WTC11 (cell line): ENCODE measurements at regions not wholly inside any gene's neighbourhood (a gene's known extent, or its start where the extent isn't known, plus 50 kb on each side); places are given as distances from the start of the nearest gene placed in this dataset.

Experiments
- ATAC-seq: fragments of 200-7000 bp; cut with Tn5 transposase; 2 replicates; pipeline ENCODE4 v1.10.0; 2021; ENCODE audit warnings: mild to moderate bottlenecking, moderate library complexity
- CTCF ChIA-PET: fragments of 300-600 bp; sonication (Branson Sonifier 250); formaldehyde crosslinking; loops from one replicate; lab custom pipeline; 2021; ENCODE audit warnings: antibody characterized with exemption; lab: Charles Lee
- POLR2A ChIA-PET: fragments of 350-600 bp; sonication (Branson Sonifier 250); formaldehyde crosslinking; loops from one replicate; lab custom pipeline; 2021; ENCODE audit warnings: antibody characterized with exemption; lab: Charles Lee
- DNase-seq: peaks from one replicate; pipeline ENCODE4 v3.0.0; 2021; ENCODE audit warnings: low spot score
- H3K27ac Mint-ChIP-seq: 2 replicates; pipeline ENCODE4 v1.8.0; 2021; ENCODE audit warnings: mixed read lengths
- H3K27me3 Mint-ChIP-seq: 2 replicates; pipeline ENCODE4 v1.8.0; 2021; ENCODE audit warnings: low read depth, mild to moderate bottlenecking, moderate library complexity, mixed read lengths
- H3K36me3 Mint-ChIP-seq: 2 replicates; pipeline ENCODE4 v1.8.0; 2021; ENCODE audit warnings: mixed read lengths
- H3K4me1 Mint-ChIP-seq: 2 replicates; pipeline ENCODE4 v1.8.0; 2022; ENCODE audit warnings: mixed read lengths
- H3K4me3 Mint-ChIP-seq: 2 replicates; pipeline ENCODE4 v1.8.0; 2021; ENCODE audit warnings: mild to moderate bottlenecking, moderate library complexity, mixed read lengths
- H3K9me3 Mint-ChIP-seq: 2 replicates; pipeline ENCODE4 v1.8.0; 2021; ENCODE audit warnings: mixed read lengths
- CREB1 ChIP-seq: sonication (generic); formaldehyde crosslinking; IDR thresholded peaks from 2 replicates; pipeline ENCODE4 v1.8.0; 2023; ENCODE audit warnings: mild to moderate bottlenecking, missing genetic modification reagents
- MYBL2 ChIP-seq: sonication (generic); formaldehyde crosslinking; IDR thresholded peaks from 2 replicates; pipeline ENCODE4 v1.8.1; 2023; ENCODE audit warnings: mild to moderate bottlenecking, moderate library complexity, missing genetic modification reagents
- ZNF121 ChIP-seq: sonication (generic); formaldehyde crosslinking; IDR thresholded peaks from 2 replicates; pipeline ENCODE4 v1.8.0; 2023; ENCODE audit warnings: missing genetic modification reagents
- ZNF671 ChIP-seq: fragments of 250-450 bp; sonication (Bioruptor Pico); IDR thresholded peaks from 2 replicates; pipeline ENCODE4 v1.8.0; 2021; ENCODE audit warnings: mild to moderate bottlenecking
- TF ChIP-seq, protein P1 (sequence below): sonication (generic); formaldehyde crosslinking; IDR thresholded peaks from 2 replicates; pipeline ENCODE4 v1.8.1; 2022; ENCODE audit warnings: low read depth, mild to moderate bottlenecking, moderate library complexity, missing genetic modification reagents, borderline replicate concordance
- TF ChIP-seq, protein P2 (sequence below): sonication (generic); formaldehyde crosslinking; IDR thresholded peaks from 2 replicates; pipeline ENCODE4 v1.8.0; 2022; ENCODE audit warnings: missing genetic modification reagents
- TF ChIP-seq, protein P3 (sequence below): sonication (generic); formaldehyde crosslinking; IDR thresholded peaks from 2 replicates; pipeline ENCODE4 v1.8.0; 2023; ENCODE audit warnings: mild to moderate bottlenecking, missing genetic modification reagents
- TF ChIP-seq, protein P4 (sequence below): sonication (generic); formaldehyde crosslinking; IDR thresholded peaks from 2 replicates; pipeline ENCODE4 v1.8.1; 2023; ENCODE audit warnings: mild to moderate bottlenecking, missing genetic modification reagents

DNA sequence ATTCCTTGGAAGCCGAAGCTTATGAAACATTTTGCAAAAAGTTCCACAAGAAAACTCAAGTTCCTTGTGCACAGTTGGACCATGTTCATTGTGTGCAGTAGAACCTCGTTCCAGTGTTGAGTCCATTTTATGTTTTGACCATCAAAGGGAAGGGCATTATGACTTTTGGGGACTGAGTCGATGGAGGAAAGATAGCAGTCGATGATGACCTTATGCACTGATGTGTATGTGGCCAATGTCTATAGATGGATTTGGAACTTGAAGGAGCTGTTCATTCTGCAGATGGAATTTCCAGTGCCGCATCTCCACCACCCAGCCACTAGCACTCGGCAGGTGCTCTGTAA is 71.5 kb upstream of the IGLL5 start:
- CTCF ChIA-PET: interaction anchor here (1.0 to 2.5 kb wide), 7 partner anchors 14 to 138 kb away, joined by 3 to 15 read pairs (median 3); no protein-coding TSS in a partner anchor
- POLR2A ChIA-PET: no interaction called here
- Mint-ChIP-seq H3K4me3 (no peak overlapping the region), H3K9me3 (no peaks in the 10 kb centered on the region), H3K27me3 (peaks cover 95% of the 10 kb centered on the region), H3K4me1 (no peaks in the 10 kb centered on the region), H3K27ac (no peak overlapping the region), H3K36me3 (no peaks in the 10 kb centered on the region)
- ATAC-seq (no peak), DNase-seq (no peak)
- TF ChIP-seq, protein P1, sequence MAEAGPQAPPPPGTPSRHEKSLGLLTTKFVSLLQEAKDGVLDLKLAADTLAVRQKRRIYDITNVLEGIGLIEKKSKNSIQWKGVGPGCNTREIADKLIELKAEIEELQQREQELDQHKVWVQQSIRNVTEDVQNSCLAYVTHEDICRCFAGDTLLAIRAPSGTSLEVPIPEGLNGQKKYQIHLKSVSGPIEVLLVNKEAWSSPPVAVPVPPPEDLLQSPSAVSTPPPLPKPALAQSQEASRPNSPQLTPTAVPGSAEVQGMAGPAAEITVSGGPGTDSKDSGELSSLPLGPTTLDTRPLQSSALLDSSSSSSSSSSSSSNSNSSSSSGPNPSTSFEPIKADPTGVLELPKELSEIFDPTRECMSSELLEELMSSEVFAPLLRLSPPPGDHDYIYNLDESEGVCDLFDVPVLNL (CRISPR knock-in tag): no peak
- TF ChIP-seq, protein P2, sequence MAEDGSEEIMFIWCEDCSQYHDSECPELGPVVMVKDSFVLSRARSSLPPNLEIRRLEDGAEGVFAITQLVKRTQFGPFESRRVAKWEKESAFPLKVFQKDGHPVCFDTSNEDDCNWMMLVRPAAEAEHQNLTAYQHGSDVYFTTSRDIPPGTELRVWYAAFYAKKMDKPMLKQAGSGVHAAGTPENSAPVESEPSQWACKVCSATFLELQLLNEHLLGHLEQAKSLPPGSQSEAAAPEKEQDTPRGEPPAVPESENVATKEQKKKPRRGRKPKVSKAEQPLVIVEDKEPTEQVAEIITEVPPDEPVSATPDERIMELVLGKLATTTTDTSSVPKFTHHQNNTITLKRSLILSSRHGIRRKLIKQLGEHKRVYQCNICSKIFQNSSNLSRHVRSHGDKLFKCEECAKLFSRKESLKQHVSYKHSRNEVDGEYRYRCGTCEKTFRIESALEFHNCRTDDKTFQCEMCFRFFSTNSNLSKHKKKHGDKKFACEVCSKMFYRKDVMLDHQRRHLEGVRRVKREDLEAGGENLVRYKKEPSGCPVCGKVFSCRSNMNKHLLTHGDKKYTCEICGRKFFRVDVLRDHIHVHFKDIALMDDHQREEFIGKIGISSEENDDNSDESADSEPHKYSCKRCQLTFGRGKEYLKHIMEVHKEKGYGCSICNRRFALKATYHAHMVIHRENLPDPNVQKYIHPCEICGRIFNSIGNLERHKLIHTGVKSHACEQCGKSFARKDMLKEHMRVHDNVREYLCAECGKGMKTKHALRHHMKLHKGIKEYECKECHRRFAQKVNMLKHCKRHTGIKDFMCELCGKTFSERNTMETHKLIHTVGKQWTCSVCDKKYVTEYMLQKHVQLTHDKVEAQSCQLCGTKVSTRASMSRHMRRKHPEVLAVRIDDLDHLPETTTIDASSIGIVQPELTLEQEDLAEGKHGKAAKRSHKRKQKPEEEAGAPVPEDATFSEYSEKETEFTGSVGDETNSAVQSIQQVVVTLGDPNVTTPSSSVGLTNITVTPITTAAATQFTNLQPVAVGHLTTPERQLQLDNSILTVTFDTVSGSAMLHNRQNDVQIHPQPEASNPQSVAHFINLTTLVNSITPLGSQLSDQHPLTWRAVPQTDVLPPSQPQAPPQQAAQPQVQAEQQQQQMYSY (CRISPR knock-in tag): no peak
- TF ChIP-seq, protein P3, sequence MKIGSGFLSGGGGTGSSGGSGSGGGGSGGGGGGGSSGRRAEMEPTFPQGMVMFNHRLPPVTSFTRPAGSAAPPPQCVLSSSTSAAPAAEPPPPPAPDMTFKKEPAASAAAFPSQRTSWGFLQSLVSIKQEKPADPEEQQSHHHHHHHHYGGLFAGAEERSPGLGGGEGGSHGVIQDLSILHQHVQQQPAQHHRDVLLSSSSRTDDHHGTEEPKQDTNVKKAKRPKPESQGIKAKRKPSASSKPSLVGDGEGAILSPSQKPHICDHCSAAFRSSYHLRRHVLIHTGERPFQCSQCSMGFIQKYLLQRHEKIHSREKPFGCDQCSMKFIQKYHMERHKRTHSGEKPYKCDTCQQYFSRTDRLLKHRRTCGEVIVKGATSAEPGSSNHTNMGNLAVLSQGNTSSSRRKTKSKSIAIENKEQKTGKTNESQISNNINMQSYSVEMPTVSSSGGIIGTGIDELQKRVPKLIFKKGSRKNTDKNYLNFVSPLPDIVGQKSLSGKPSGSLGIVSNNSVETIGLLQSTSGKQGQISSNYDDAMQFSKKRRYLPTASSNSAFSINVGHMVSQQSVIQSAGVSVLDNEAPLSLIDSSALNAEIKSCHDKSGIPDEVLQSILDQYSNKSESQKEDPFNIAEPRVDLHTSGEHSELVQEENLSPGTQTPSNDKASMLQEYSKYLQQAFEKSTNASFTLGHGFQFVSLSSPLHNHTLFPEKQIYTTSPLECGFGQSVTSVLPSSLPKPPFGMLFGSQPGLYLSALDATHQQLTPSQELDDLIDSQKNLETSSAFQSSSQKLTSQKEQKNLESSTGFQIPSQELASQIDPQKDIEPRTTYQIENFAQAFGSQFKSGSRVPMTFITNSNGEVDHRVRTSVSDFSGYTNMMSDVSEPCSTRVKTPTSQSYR (CRISPR knock-in tag): no peak

DNA sequence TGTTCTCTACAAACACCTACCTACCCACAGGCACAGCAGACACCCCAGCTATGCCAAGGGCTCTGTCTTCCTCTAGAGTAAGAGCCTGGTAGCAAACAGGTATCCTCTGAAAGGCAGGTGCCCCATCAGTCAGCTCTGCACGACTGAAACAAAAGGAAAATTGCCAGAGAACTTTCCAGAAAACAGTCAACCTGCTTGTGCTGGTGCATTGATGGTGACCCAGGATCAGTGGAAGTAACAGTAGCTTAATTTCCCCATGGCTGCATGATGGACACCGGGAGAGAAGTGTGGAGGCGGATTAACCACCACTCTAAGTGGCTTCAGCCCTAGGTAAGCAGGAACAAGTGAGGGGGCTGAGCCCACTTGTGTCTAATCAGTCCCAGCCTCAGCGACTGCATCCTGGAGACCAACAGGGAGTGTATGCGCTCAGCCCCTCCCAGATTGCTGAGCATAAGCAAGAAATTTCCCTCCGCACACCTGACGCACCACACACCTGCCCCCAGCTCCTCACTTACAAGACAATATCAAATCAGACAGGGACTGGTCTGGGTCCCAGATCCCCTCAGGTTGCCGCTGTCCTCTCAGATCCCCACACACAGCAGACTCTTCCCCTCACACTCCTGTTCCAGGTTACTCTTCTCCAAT is 70.7 kb upstream of the IGLL5 start:
- no peaks in the 10 kb centered on the region for H3K36me3 Mint-ChIP-seq
- CTCF ChIA-PET: interaction anchor here (1.0 to 2.5 kb wide), 7 partner anchors 14 to 138 kb away, joined by 3 to 15 read pairs (median 3); no protein-coding TSS in a partner anchor
- POLR2A ChIA-PET: no interaction called here

More for the DNA sequence above, 70.7 kb upstream of the IGLL5 start:
- ATAC-seq (no peak), DNase-seq (no peak)
- TF ChIP-seq ZNF671 (CRISPR knock-in tag) (no peak), CREB1 (CRISPR knock-in tag) (no peak), MYBL2 (CRISPR knock-in tag) (no peak), ZNF121 (CRISPR knock-in tag) (no peak)
- TF ChIP-seq, protein P4, sequence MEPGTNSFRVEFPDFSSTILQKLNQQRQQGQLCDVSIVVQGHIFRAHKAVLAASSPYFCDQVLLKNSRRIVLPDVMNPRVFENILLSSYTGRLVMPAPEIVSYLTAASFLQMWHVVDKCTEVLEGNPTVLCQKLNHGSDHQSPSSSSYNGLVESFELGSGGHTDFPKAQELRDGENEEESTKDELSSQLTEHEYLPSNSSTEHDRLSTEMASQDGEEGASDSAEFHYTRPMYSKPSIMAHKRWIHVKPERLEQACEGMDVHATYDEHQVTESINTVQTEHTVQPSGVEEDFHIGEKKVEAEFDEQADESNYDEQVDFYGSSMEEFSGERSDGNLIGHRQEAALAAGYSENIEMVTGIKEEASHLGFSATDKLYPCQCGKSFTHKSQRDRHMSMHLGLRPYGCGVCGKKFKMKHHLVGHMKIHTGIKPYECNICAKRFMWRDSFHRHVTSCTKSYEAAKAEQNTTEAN (CRISPR knock-in tag): no peak
- TF ChIP-seq, protein P2 (CRISPR knock-in tag): no peak
- Mint-ChIP-seq H3K4me1 (no peaks in the 10 kb centered on the region), H3K27me3 (peaks cover 96% of the 10 kb centered on the region), H3K4me3 (no peak overlapping the region), H3K27ac (no peak overlapping the region), H3K9me3 (no peaks in the 10 kb centered on the region)
